KOPT-K1 (cell line): ENCODE measurements at regions not wholly inside any gene's neighbourhood (a gene's known extent, or its start where the extent isn't known, plus 50 kb on each side); places are given as distances from the start of the nearest gene placed in this dataset.

Experiments used
- H3K27ac ChIP-seq: fragments of 200-600 bp; sonication (generic); 2 replicates; pipeline ENCODE4 v1.5.1; 2016; ENCODE audit warnings: antibody characterized with exemption, mild to moderate bottlenecking, low read depth, low read length; ENCODE audit not compliant: poor library complexity, severe bottlenecking
- H3K36me3 ChIP-seq: fragments of 200-600 bp; sonication (generic); 2 replicates; pipeline ENCODE4 v1.5.1; 2017; ENCODE audit warnings: antibody characterized with exemption, mild to moderate bottlenecking, low read length, moderate library complexity; ENCODE audit not compliant: insufficient read depth
- H3K9me3 ChIP-seq: fragments of 200-600 bp; sonication (generic); 2 replicates; pipeline ENCODE4 v1.5.1; 2017; ENCODE audit warnings: antibody characterized with exemption, low read length, mild to moderate bottlenecking; ENCODE audit not compliant: insufficient read depth, poor library complexity, severe bottlenecking

DNA sequence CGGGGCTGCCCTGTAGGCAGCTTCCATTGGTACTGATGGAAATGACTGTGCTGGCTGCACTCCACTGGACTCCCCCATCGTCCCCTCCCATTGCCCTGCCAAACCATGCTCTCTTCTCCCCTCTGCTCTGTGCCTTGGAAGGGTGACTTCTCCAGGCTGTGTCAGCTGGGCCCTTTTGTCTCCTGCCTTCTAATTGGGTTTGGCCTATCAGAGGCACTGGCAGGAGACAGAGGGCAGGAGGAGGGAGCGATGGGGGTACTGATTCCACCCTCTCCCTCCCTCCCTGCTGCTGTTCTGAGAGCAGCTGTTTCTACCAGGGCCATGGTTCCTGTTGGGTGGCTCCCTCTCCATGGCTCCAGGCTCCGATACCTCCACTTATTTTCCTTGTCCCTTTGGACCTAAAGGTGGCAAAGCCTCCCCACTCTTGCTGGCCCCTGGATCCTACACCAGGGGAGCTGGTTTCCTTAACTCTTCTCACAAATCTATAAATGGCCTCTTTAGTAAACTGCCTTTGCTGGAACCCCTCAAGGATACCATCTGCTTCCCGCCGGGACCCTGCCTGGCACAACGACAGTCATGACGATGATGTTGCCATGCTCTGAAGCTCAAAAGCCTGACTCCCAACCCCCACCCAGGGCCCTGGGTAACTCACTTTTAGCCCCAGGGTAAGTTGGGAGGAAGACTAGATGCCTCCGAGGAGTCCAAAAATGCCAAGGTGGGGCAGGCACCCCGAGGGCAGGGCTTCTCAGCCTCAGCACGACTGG lies 123.8 kb upstream of the RPL38 start:
- Histone ChIP-seq H3K9me3 (peaks cover 21% of the 10 kb centered on the region), H3K27ac (no peak overlapping the region), H3K36me3 (no peaks in the 10 kb centered on the region)

DNA sequence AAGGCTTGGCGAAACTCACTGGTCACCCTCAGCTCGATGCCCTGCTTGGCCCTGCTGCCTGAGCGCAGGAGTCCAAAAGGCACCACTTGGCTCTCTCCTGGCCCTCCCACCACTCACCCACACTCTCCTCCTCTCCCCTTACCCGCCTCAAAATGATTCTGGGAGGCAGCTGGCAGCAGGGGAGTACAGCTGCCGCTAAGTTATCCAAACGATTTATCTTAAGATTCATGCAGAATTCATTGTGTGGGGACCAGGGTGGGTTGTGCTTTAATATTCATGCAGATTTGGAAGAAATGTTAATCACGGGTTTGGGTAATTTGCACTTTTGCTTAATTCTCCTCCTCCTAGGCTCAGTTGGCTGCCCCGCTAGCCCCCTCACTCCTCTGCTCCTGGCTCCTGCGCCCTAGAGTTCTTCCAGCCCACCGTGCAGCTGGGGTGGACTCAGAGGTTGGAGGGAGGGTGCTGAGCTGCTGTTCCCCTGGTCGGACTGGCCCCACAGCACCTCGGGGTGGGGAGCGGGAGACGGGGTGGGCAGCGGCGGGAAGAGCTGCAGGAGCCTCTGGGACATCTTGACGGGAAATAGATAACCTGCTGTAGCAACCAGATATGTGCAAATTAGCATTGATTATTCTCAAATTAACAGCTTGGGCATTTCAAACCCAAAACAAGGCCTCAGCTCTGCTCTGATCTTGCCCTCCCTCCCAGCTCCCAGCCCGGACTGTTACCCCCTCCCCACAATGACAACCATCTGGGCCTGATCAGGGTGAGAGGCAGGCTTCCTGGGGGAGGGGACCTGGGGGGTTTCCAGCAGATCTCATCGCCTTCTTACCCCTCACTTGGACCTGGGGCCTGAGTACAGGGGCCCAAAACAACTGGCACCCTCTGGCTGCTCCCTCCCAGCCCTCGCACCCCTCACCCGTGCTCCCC lies 122.6 kb upstream of the RPL38 start:
- H3K36me3 ChIP-seq = no peaks in the 10 kb centered on the region
- peaks cover 33% of the 10 kb centered on the region for H3K9me3 ChIP-seq
- H3K27ac ChIP-seq = no peak overlapping the region

DNA sequence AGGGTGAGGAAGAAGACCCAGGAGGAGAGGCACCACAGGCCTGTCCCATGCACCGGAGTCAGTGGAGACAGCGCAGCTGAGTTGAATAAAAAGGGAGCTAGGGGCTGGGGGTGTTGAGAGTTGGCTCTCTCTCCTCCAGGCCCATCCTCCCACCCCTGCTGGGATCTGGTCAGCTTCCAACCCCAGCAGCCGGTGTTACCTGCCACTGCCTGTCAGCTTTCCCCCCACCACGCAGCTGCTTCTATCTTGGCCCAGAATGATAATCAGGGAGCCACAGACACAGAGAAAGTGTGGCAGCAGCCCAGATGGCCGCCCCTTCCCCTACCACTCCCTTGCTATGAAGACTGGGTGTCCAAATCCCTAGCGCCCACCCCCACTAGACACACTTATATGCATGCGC lies 120.6 kb upstream of the RPL38 start:
- no peaks in the 10 kb centered on the region for H3K36me3 ChIP-seq
- H3K9me3 ChIP-seq = peaks cover 35% of the 10 kb centered on the region
- H3K27ac ChIP-seq = no peak overlapping the region

DNA sequence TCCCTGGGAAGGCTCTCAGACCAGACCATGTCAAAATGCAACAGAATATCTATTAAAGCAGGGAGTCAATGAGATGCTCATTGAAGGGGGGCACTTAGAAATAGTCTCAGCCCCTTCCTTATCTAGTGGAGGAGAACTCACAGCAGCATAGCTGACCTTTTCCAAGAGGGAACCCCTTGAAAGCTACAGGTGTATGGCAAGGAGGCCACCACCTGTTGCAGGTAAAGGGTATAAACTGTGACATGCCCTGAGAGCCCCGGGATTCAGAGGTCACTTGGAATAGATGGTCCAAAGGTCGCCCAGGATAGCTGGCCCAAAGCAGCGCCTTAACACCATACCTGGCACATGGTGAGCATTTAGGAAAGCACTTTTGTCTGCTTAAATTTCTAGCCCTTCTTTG lies 120.2 kb upstream of the RPL38 start:
- Histone ChIP-seq H3K9me3 (peaks cover 35% of the 10 kb centered on the region), H3K27ac (no peak overlapping the region), H3K36me3 (no peaks in the 10 kb centered on the region)

DNA sequence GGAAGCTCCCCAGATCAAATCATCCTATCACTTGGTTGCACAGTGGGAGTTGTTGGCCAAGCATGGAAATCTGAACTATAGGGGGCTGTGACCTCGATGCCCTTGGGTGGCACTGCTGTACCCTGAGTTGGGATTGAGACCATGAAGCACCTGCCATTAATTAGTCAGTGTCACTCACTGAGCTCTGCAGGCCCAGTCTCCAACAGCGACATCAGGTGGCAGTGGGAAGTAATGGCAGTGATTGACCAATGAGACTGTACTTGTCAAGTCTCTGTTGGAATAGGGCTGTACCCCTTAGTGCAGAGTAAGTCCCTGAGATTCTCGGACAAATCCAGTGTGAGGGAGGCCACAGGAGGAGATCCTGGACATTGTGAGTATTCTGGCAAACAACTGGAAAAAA lies 118.0 kb upstream of the RPL38 start:
- H3K27ac ChIP-seq = no peak overlapping the region
- no peaks in the 10 kb centered on the region for H3K36me3 ChIP-seq
- peaks cover 35% of the 10 kb centered on the region for H3K9me3 ChIP-seq

GRCh38 chr17:74087002-74087585 lies 116.4 kb upstream of the RPL38 start:
- no peak overlapping the region for H3K27ac ChIP-seq
- H3K36me3 ChIP-seq = no peaks in the 10 kb centered on the region
- H3K9me3 ChIP-seq = peaks cover 29% of the 10 kb centered on the region

GRCh38 chr17:74088285-74088933 lies 115.1 kb upstream of the RPL38 start:
- H3K9me3 ChIP-seq = peaks cover 24% of the 10 kb centered on the region
- H3K27ac ChIP-seq = no peak overlapping the region
- H3K36me3 ChIP-seq = no peaks in the 10 kb centered on the region

DNA sequence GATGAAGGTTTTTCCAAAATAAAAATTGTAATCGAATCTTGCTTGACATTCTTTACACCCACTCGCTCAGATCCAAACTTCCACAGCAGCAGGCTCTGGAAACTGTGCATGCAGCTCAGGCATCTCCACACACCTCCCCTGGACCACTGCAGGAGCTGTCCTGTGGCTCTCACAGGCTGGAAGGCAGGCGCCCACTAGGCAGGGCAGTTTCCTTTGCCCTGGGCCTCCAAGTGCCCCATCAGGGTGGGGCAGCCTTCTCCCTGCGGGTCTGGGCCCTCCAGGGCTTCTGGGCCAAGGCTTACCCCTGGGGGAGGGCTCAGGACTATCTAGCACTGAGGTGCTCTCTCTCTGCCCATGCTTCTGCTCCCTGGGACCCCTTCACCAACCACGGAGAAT lies 114.5 kb upstream of the RPL38 start:
- Histone ChIP-seq H3K27ac (no peak overlapping the region), H3K36me3 (no peaks in the 10 kb centered on the region), H3K9me3 (peaks cover 19% of the 10 kb centered on the region)

- Histone ChIP-seq H3K9me3 (peaks cover 15% of the 10 kb centered on the region), H3K36me3 (no peaks in the 10 kb centered on the region), H3K27ac (no peak overlapping the region)
Observed at GRCh38 chr17:74089380-74089779, 114.1 kb upstream of the RPL38 start.

DNA sequence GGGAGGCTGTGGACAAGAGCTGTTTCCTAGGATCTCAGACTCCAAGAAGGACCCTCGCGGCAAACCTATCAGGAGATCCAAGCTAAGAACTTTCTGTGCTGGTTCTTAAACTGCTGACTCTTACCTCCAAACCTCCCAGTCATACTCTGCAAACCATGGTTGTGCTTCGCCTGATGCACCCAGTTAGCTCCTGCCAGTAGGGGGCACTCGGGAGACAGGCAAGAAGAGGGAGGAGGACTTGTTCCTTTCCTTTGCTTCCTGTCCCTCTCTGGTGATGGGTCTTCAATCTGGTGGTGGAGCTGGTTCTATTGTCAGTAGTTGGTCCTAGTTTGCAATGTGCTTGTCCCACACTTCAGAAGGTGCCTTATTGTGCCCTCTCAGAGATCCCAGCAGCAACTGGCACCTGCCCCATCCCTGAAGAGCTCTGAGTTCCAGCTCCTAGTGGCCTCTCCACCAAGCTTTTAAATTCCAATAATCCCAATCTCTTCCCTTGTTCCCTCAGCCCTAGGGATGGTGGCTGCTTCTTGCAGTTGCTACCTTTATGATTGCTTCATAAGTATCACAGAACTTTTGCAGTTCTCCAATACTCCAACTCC lies 113.5 kb upstream of the RPL38 start:
- no peaks in the 10 kb centered on the region for H3K36me3 ChIP-seq
- peaks cover 12% of the 10 kb centered on the region for H3K9me3 ChIP-seq
- no peak overlapping the region for H3K27ac ChIP-seq

GRCh38 chr17:74094651-74095050 lies 108.8 kb upstream of the RPL38 start:
- Histone ChIP-seq H3K36me3 (no peaks in the 10 kb centered on the region), H3K27ac (no peak overlapping the region), H3K9me3 (no peaks in the 10 kb centered on the region)

DNA sequence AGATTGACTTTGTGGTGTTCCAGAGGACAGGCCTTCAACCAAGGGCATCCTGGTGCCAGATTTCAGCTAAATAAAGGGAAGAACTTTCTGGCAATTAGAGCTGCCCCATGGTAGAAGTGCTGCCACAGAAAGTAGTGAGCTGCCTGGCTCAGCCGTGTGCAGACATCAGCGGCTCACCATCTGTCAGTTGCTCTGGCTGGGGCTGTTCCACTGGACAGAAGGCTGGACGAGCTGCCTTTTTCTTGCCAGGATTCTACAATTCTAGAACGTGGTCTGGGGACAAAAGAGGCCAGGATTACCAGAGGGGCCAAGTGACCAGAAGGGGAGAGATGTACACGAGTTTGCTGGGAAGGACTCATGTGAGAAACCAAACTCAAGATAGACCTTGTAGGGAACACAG lies 107.0 kb upstream of the RPL38 start:
- Histone ChIP-seq H3K36me3 (no peaks in the 10 kb centered on the region), H3K9me3 (no peaks in the 10 kb centered on the region), H3K27ac (no peak overlapping the region)

DNA sequence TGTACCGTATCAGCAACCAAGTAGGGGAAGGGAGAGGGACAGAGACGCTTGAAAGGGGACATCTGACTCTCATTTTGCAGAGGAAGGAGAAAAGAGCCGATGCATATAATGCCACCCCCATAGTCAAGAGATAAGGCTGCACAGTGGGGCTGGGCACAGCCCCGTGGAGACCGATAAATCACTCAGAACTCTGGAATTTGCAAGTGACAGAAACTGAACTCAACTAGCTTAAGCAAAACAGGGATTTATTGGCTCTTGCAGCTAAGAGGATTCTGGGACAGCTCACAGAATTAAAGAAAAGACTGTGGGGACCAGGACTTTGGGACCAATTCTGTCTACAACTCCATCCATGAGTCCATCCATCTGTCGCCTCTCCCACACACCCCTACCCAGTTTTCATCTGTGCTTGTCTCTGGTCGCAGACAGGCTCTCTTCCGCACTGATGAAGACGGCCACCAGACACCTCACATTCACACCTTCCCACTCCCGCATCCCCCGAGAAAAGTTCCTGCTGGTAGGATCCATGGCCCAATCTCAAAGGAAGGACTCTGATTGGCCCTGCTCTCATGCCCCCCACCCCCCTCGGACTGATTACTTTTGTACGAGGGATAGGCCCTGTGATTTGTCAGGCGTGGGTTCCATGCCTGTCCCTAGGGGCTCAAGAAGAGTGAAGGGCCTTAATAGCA lies 105.9 kb upstream of the RPL38 start:
- Histone ChIP-seq H3K27ac (no peak overlapping the region), H3K9me3 (no peaks in the 10 kb centered on the region), H3K36me3 (no peaks in the 10 kb centered on the region)
